Panc1 (cell line): ENCODE measurements at regions not wholly inside any gene's neighbourhood (a gene's known extent, or its start where the extent isn't known, plus 50 kb on each side); places are given as distances from the start of the nearest gene placed in this dataset.

Experiments used
- ATAC-seq: fragments of 200-7000 bp; cut with Tn5 transposase; 2 replicates; pipeline ENCODE4 v1.9.1; 2020; ENCODE audit warnings: mild to moderate bottlenecking, moderate library complexity
- BruUV-seq: library from RNA; stranded (reverse); fragments of 400-500 nt; replicated peaks from 2 replicates; lab custom pipeline; 2021; lab: Mats Ljungman, UMichigan
- CTCF ChIA-PET: fragments of 300-600 bp; sonication (Branson Sonifier 250); formaldehyde crosslinking; loops from one replicate; lab custom pipeline; 2022; ENCODE audit warnings: antibody characterized with exemption; lab: Charles Lee
- POLR2A ChIA-PET: fragments of 300-600 bp; sonication (Branson Sonifier 250); formaldehyde crosslinking; loops from one replicate; lab custom pipeline; 2022; ENCODE audit warnings: antibody characterized with exemption; lab: Charles Lee
- DNase-seq: peaks from one replicate; pipeline ENCODE4 v3.0.0-alpha.2; 2010; ENCODE audit warnings: low read depth, low spot score
- H3K27ac ChIP-seq: 2 replicates; pipeline ENCODE4 v1.5.1; 2011; ENCODE audit warnings: mild to moderate bottlenecking, low read length, inconsistent platforms
- H3K27me3 ChIP-seq: fragments of 200-500 bp; sonication (Bioruptor generic); 2 replicates; pipeline ENCODE4 v1.6.0; 2014; ENCODE audit warnings: low read length, inconsistent platforms; ENCODE audit not compliant: control insufficient read depth, insufficient read depth
- H3K36me3 ChIP-seq: fragments of 200-500 bp; sonication (Bioruptor generic); 2 replicates; pipeline ENCODE4 v1.5.1; 2014; ENCODE audit warnings: inconsistent platforms, mild to moderate bottlenecking, low read length, moderate library complexity; ENCODE audit not compliant: control insufficient read depth, insufficient read depth
- H3K4me1 ChIP-seq: 2 replicates; pipeline ENCODE4 v1.5.1; 2011; ENCODE audit warnings: inconsistent platforms, mild to moderate bottlenecking, low read length, moderate library complexity; ENCODE audit not compliant: control insufficient read depth, insufficient read depth
- H3K4me3 ChIP-seq, 2 experiments: 2 replicates each; pipeline ENCODE4 v1.5.1; 2011 to 2012; ENCODE audit warnings: low read depth in 2 of 2, low read length in 2 of 2, mild to moderate bottlenecking in 2 of 2, inconsistent platforms in 1 of 2, moderate library complexity in 1 of 2
- H3K9me3 ChIP-seq: fragments of 200-500 bp; sonication (Bioruptor generic); 2 replicates; pipeline ENCODE4 v1.5.1; 2014; ENCODE audit warnings: low read depth, mild to moderate bottlenecking, inconsistent platforms, low read length, moderate library complexity; ENCODE audit not compliant: control insufficient read depth, insufficient read depth
- POLR2AphosphoS5 ChIP-seq: IDR thresholded peaks from 2 replicates; pipeline ENCODE4 v1.6.1; 2012; ENCODE audit warnings: mild to moderate bottlenecking, low read depth, low read length, moderate library complexity
- SIN3A ChIP-seq: IDR thresholded peaks from 2 replicates; pipeline ENCODE4 v1.6.1; 2012; ENCODE audit warnings: low read depth, mild to moderate bottlenecking, low read length, moderate library complexity, borderline replicate concordance; ENCODE audit not compliant: insufficient read depth
- TCF7L2 ChIP-seq: IDR thresholded peaks from 2 replicates; pipeline ENCODE4 v1.6.1; 2011; ENCODE audit warnings: mild to moderate bottlenecking, low read depth, low read length, inconsistent platforms
- in situ Hi-C: cut with HindIII; loops from 2 replicates; pipeline ENCODE4 v1.10.0; 2016; ENCODE audit warnings: low sequenced_read_pairs, low pct_unique_long_range_greater_than_20kb
- intact Hi-C: fragments of 100-400 bp; cut with micrococcal nuclease; formaldehyde crosslinking; loops from one replicate; pipeline ENCODE4 v1.10.0; 2022; ENCODE audit not compliant: unreplicated experiment
- TF ChIP-seq, protein P1 (sequence below), 2 experiments: IDR thresholded peaks; 2 replicates each; pipeline ENCODE4 v1.6.1; 2011 to 2012; ENCODE audit warnings: low read depth in 2 of 2, control low read depth in 1 of 2, low read length in 1 of 2, mild to moderate bottlenecking in 1 of 2, moderate library complexity in 1 of 2; ENCODE audit not compliant: insufficient read depth in 1 of 2
- TF ChIP-seq, protein P2 (sequence below): fragments of 450-650 bp; IDR thresholded peaks from 2 replicates; pipeline ENCODE4 v1.5.1; 2017; ENCODE audit warnings: mild to moderate bottlenecking

DNA sequence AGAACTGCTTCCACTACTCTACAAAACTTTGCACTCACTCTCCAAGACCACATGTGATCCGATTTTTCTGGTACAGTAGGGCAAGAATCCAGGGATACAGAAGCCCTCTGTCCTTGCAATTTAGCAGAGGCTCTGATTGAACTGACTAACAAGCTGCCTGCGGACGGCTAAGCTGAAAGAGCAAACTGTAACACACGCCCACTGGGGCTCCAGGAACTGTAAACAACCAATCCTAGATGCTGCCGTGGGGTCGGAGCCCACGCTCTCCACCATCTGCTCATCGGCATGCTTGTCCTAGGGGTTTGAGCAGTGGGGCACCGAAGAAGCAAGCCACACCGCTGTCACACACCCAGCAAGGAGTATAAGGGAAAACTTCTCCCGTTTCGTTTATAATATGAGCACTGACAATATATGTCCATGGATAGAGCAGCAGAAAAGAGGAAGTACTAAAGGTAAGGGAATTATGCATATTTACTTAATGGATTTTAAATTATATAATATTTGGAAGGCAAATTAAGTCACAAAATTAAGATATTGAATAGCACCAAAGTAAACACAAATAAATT is 634.4 kb upstream of the POT1 start:
- in situ Hi-C loops (no loop called here), intact Hi-C loops (no loop called here)
- Histone ChIP-seq H3K27me3 (no peaks in the 10 kb centered on the region), H3K27ac (no peak overlapping the region), H3K9me3 (no peaks in the 10 kb centered on the region), H3K36me3 (no peaks in the 10 kb centered on the region), H3K4me3 (peak overlapping the region; percentile 38 to 50), H3K4me1 (no peaks in the 10 kb centered on the region)
- ATAC-seq (peak; percentile 92), DNase-seq (no peak)
- TF ChIP-seq POLR2AphosphoS5 (no peak), TCF7L2 (no peak), SIN3A (no peak)
- TF ChIP-seq, protein P1, sequence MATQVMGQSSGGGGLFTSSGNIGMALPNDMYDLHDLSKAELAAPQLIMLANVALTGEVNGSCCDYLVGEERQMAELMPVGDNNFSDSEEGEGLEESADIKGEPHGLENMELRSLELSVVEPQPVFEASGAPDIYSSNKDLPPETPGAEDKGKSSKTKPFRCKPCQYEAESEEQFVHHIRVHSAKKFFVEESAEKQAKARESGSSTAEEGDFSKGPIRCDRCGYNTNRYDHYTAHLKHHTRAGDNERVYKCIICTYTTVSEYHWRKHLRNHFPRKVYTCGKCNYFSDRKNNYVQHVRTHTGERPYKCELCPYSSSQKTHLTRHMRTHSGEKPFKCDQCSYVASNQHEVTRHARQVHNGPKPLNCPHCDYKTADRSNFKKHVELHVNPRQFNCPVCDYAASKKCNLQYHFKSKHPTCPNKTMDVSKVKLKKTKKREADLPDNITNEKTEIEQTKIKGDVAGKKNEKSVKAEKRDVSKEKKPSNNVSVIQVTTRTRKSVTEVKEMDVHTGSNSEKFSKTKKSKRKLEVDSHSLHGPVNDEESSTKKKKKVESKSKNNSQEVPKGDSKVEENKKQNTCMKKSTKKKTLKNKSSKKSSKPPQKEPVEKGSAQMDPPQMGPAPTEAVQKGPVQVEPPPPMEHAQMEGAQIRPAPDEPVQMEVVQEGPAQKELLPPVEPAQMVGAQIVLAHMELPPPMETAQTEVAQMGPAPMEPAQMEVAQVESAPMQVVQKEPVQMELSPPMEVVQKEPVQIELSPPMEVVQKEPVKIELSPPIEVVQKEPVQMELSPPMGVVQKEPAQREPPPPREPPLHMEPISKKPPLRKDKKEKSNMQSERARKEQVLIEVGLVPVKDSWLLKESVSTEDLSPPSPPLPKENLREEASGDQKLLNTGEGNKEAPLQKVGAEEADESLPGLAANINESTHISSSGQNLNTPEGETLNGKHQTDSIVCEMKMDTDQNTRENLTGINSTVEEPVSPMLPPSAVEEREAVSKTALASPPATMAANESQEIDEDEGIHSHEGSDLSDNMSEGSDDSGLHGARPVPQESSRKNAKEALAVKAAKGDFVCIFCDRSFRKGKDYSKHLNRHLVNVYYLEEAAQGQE (IDR thresholded peaks at IDR 0.05; ENCODE audit: insufficient read depth in 1 of 2, low read depth in 2 of 2, low read length in 1 of 2): no peak
- TF ChIP-seq, protein P2, sequence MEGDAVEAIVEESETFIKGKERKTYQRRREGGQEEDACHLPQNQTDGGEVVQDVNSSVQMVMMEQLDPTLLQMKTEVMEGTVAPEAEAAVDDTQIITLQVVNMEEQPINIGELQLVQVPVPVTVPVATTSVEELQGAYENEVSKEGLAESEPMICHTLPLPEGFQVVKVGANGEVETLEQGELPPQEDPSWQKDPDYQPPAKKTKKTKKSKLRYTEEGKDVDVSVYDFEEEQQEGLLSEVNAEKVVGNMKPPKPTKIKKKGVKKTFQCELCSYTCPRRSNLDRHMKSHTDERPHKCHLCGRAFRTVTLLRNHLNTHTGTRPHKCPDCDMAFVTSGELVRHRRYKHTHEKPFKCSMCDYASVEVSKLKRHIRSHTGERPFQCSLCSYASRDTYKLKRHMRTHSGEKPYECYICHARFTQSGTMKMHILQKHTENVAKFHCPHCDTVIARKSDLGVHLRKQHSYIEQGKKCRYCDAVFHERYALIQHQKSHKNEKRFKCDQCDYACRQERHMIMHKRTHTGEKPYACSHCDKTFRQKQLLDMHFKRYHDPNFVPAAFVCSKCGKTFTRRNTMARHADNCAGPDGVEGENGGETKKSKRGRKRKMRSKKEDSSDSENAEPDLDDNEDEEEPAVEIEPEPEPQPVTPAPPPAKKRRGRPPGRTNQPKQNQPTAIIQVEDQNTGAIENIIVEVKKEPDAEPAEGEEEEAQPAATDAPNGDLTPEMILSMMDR: no peak
- ChIA-PET POLR2A (interaction anchor here (0.6 kb wide), 1 partner anchor 148 kb away, joined by 3 read pairs; no protein-coding TSS in a partner anchor), CTCF (interaction anchor here (0.6 kb wide), 1 partner anchor 409 kb away, joined by 3 read pairs; no protein-coding TSS in a partner anchor)
- BruUV-seq: no TSS peak

DNA sequence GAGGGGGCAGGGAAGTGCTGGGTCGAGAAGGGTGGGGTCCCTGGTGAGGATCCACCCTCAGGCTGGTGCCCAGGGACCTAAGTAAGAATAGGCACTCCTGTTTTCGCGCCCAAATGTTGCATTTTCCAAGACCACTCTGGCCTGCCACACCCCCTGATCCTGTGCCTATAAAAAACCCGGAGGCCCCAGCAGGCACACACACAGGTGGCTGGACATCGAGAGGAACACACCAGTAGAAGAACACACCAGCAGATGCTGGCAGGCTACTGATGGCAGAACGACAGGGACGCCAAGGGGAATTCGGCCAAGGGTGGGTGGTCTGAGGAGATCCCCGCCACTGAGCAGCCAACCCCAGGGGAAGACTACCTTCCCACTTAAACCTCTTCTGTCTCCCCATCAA is 633.9 kb upstream of the POT1 start:
- H3K4me3 ChIP-seq: peak overlapping the region; percentile 38 to 50
- POLR2A ChIA-PET: interaction anchor here (0.6 kb wide), 1 partner anchor 148 kb away, joined by 3 read pairs; no protein-coding TSS in a partner anchor
- no peak for DNase-seq
- H3K27ac ChIP-seq: no peak overlapping the region
- BruUV-seq: no TSS peak
- ATAC-seq: peak; percentile 69
- H3K27me3 ChIP-seq: no peaks in the 10 kb centered on the region
- CTCF ChIA-PET: interaction anchor here (0.6 kb wide), 1 partner anchor 409 kb away, joined by 3 read pairs; no protein-coding TSS in a partner anchor
- no peaks in the 10 kb centered on the region for H3K36me3 ChIP-seq
- intact Hi-C loops (no loop called here), in situ Hi-C loops (no loop called here)
- no peaks in the 10 kb centered on the region for H3K4me1 ChIP-seq
- TF ChIP-seq, protein P1 (IDR thresholded peaks at IDR 0.05; ENCODE audit: insufficient read depth in 1 of 2, low read depth in 2 of 2, low read length in 1 of 2): no peak
- TF ChIP-seq SIN3A: no peak
- no peaks in the 10 kb centered on the region for H3K9me3 ChIP-seq
